HG03565 (cell line): ENCODE measurements at regions not wholly inside any gene's neighbourhood (a gene's known extent, or its start where the extent isn't known, plus 50 kb on each side); places are given as distances from the start of the nearest gene placed in this dataset.
"Not testable (repeated sequence)": the region's sequence is repeated elsewhere in the genome, so short reads cannot be mapped to it uniquely, and the experiment has no call there.

Source experiments
- ATAC-seq: cut with Tn5 transposase; IDR thresholded peaks from one replicate; pipeline ENCODE4 v1.9.1; 2021; ENCODE audit warnings: mild to moderate bottlenecking, moderate library complexity; ENCODE audit not compliant: unreplicated experiment

DNA sequence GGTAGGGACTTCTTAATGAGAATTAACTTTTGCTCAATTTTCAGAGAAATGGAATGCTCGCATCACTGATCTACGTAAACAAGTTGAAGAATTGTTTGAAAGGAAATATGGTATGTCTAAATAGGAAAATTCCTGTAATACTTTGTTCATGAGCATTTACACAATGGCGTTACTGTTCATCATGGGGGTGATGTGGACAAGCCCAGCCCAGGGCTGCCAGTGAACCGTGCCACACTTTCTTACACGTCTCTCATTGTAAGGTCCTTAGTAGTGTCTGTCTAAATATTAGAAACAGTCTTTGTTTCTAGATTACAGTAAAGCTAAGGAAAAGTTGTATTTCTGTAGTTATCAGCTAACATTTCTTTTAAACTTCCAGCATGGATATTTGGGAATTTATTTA, 91.0 kb upstream of the SPDYE9 start:
- ATAC-seq = not testable (repeated sequence)

DNA sequence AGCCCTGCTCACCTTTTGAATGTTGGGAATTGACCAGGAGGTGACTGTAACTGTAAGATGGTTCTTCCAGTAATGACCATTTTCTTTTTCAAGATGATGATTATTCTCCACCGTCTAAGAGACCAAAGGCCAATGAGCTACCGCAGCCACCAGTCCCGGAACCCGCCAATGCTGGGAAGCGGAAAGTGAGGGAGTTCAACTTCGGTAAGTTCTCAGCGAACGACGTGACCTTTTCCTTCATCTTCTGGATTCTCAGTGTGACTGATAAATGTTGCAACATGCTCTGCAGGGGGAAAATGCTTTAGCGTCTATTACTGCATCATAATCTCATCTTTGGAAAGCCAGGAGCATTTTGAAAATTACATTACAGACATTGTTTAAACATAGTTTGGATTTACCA, 89.5 kb upstream of the SPDYE9 start:
- ATAC-seq = not testable (repeated sequence)

- ATAC-seq = not testable (repeated sequence)
These were observed 85.1 kb upstream of the SPDYE9 start for GRCh38 chr7:73170902-73171301.

- not testable (repeated sequence) for ATAC-seq
These were observed 84.6 kb upstream of the SPDYE9 start for GRCh38 chr7:73170415-73170814.

DNA sequence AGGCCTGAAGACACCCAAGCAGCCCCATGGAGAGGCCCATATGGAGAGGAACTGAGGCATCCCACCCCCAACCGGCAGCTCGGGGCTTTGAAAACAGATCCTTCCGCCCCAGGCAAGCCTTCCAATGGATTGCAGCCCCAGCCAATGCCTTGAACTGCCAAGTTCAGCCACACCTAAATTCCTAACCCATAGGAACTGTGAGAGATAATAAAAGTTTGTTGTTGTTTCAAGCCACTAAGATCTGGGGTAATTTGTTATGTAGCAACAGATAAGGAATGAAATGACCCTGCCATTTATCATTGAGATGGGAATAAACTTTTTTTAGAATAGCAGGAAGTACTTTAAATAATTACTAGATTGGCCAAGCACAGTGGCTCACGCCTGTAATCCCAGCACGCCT, 80.3 kb upstream of the SPDYE9 start:
- not testable (repeated sequence) for ATAC-seq

- ATAC-seq = not testable (repeated sequence)
These were observed 76.8 kb upstream of the SPDYE9 start for GRCh38 chr7:73162680-73163079.

DNA sequence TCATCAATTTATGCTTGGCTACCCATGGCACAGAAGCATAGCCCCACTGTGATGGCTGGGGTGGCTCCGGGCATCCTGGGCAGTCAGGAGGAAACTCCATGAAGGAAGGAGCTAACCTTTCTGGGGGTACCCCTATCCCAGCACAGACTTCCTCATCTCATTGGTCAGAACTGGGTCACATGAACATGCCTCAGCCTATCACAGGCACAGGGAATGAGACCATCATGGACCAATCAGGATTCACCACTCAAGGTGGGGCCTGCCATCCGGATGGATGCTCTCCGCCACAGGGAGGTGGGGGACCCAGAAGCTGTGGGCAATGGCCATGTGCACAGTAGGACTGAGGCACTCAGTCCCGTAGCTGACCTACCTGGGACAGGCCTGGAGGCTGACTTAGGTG, 75.9 kb upstream of the SPDYE9 start:
- ATAC-seq = not testable (repeated sequence)

- not testable (repeated sequence) for ATAC-seq
These were observed 71.4 kb upstream of the SPDYE9 start for GRCh38 chr7:73157169-73157661.

- not testable (repeated sequence) for ATAC-seq
These were observed 70.8 kb upstream of the SPDYE9 start for GRCh38 chr7:73156510-73157168.

GRCh38 chr7:73154586-73155038, 68.8 kb upstream of the SPDYE9 start:
- ATAC-seq = peak; percentile 94

DNA sequence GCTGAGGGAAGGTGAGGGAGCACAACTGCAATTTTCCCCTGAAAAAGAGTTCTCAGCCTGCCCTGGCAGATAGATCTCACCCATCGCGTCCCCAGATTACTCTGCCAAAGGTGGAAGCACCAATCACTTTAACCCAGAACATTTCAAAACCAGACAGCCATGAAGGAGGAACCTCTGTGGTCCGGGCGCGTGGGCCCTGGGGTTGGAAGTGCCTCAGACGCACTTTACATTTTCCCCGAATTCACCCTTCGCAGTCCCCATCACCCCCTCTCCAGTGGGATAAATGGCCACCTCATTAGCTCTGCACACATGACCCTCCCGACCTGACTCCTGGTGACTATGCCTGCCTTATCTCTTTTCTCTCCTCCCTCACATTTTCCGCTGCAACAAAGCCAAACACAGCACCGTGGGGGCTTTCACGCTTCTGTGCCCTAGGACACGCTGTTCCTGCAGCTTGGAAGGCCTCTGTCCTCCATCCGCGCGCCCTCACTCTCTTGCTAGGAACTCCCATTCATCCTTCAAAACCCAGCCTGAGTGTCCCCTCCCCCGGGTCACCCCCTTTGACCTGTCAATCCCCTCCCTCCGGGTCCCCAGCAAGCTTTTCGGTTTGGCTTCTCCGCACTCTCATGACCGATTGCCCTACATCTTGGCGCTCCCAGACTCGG, 68.2 kb upstream of the SPDYE9 start:
- ATAC-seq = not testable (repeated sequence)

DNA sequence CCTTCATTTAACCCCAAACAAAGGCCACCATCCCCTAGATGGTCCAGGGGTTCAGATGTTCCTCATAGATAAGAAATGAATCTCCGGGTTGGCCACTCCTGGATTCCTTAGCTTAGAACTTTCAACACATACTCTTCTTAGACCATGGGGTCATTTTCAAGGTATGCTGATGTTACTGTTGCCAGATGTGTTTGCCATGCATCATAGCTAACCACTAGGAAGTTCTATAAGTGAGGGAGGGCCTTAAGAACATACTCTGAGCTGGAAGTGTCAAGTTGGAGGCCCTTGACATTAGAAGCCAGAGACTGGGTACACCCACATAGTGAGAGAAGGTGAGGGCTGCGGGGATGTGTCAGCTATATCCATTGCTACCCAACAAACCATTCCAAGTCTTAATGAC, 62.7 kb upstream of the SPDYE9 start:
- not testable (repeated sequence) for ATAC-seq

DNA sequence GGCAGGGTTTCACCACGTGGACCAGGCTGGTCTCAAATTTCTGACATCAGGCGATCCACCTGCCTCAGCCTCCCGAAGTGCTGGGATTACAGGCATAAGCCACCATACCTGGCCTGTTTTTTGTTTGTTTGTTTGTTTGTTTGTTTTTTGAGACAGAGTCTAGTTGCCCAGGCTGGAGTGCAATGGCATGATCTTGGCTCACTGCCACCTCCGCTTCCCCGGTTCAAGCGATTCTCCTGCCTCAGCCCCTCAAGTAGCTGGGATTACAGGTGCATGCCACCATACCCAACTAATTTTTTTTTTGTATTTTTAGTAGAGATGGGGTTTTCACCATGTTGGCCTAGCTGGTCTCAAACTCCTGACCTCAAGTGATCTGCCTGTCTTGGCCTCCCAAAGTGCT, 61.8 kb upstream of the SPDYE9 start:
- ATAC-seq = not testable (repeated sequence)

GRCh38 chr7:73143993-73144392, 58.2 kb upstream of the SPDYE9 start:
- not testable (repeated sequence) for ATAC-seq

GRCh38 chr7:73137922-73138321, 52.1 kb upstream of the SPDYE9 start:
- not testable (repeated sequence) for ATAC-seq
